Nephron (organoid): ENCODE measurements at regions not wholly inside any gene's neighbourhood (a gene's known extent, or its start where the extent isn't known, plus 50 kb on each side); places are given as distances from the start of the nearest gene placed in this dataset.
"Not testable (repeated sequence)": the region's sequence is repeated elsewhere in the genome, so short reads cannot be mapped to it uniquely, and the experiment has no call there.

Experiments used
- H3K27ac Mint-ChIP-seq, 3 experiments: 2 replicates each; pipeline ENCODE4 v1.8.0; 2020; ENCODE audit warnings: mixed read lengths in 3 of 3, mild to moderate bottlenecking in 2 of 3, moderate library complexity in 1 of 3
- H3K27me3 Mint-ChIP-seq: 2 replicates; pipeline ENCODE4 v1.8.0; 2021; ENCODE audit warnings: low read depth, mild to moderate bottlenecking, moderate library complexity, mixed read lengths
- H3K36me3 Mint-ChIP-seq: 2 replicates; pipeline ENCODE4 v1.8.0; 2020; ENCODE audit warnings: low read depth, mixed read lengths
- H3K4me1 Mint-ChIP-seq: 2 replicates; pipeline ENCODE4 v1.8.0; 2020; ENCODE audit warnings: mixed read lengths
- H3K4me3 Mint-ChIP-seq, 3 experiments: 2 replicates each; pipeline ENCODE4 v1.8.0; 2020; ENCODE audit warnings: mild to moderate bottlenecking in 3 of 3, mixed read lengths in 3 of 3, moderate library complexity in 2 of 3
- H3K9me3 Mint-ChIP-seq: 2 replicates; pipeline ENCODE4 v1.8.0; 2020; ENCODE audit warnings: mixed read lengths
- CTCF ChIP-seq, 3 experiments: fragments of 200-600 bp; sonication (generic); IDR thresholded peaks; one replicate each; pipeline ENCODE4 v1.5.0; 2021; ENCODE audit warnings: antibody characterized with exemption in 3 of 3; ENCODE audit not compliant: unreplicated experiment in 3 of 3

- TF ChIP-seq CTCF (IDR thresholded peaks at IDR 0.05; ENCODE audit: unreplicated experiment in 3 of 3) = no peak
- Mint-ChIP-seq H3K36me3 (no peaks in the 10 kb centered on the region), H3K4me1 (peaks cover 30% of the 10 kb centered on the region), H3K27ac (peak overlapping the region in 2 of 3 experiments; percentile 66 to 97), H3K4me3 (no peak overlapping the region), H3K27me3 (no peaks in the 10 kb centered on the region), H3K9me3 (peaks cover 9% of the 10 kb centered on the region)
Observed at GRCh38 chr11:60592601-60593000, 77.4 kb downstream of the MS4A13 start.

GRCh38 chr11:60594998-60595642, 79.9 kb downstream of the MS4A13 start:
- Mint-ChIP-seq H3K36me3 (no peaks in the 10 kb centered on the region), H3K4me1 (peaks cover 24% of the 10 kb centered on the region), H3K27ac (peak overlapping the region; percentile 88 to 97 (median 94)), H3K4me3 (peak overlapping the region in 2 of 3 experiments; percentile 9 to 46), H3K27me3 (no peaks in the 10 kb centered on the region), H3K9me3 (peaks cover 7% of the 10 kb centered on the region)
- no peak for TF ChIP-seq CTCF (IDR thresholded peaks at IDR 0.05; ENCODE audit: unreplicated experiment in 3 of 3)

GRCh38 chr11:60607483-60607882, 91.9 kb upstream of the MS4A8 start:
- H3K4me1 Mint-ChIP-seq = no peaks in the 10 kb centered on the region
- H3K36me3 Mint-ChIP-seq = no peaks in the 10 kb centered on the region
- H3K27ac Mint-ChIP-seq = no peak overlapping the region
- TF ChIP-seq CTCF (IDR thresholded peaks at IDR 0.05; ENCODE audit: unreplicated experiment in 3 of 3) = no peak
- peaks cover 4% of the 10 kb centered on the region for H3K27me3 Mint-ChIP-seq
- no peak overlapping the region for H3K4me3 Mint-ChIP-seq
- peaks cover 3% of the 10 kb centered on the region for H3K9me3 Mint-ChIP-seq

- no peaks in the 10 kb centered on the region for H3K36me3 Mint-ChIP-seq
- no peak overlapping the region for H3K4me3 Mint-ChIP-seq
- no peak overlapping the region for H3K27ac Mint-ChIP-seq
- TF ChIP-seq CTCF (IDR thresholded peaks at IDR 0.05; ENCODE audit: unreplicated experiment in 3 of 3) = no peak
- peaks cover 8% of the 10 kb centered on the region for H3K27me3 Mint-ChIP-seq
- H3K9me3 Mint-ChIP-seq = peaks cover 3% of the 10 kb centered on the region
- no peaks in the 10 kb centered on the region for H3K4me1 Mint-ChIP-seq
Observed at GRCh38 chr11:60609632-60610031, 89.8 kb upstream of the MS4A8 start.

- no peaks in the 10 kb centered on the region for H3K9me3 Mint-ChIP-seq
- no peak overlapping the region for H3K4me3 Mint-ChIP-seq
- no peaks in the 10 kb centered on the region for H3K4me1 Mint-ChIP-seq
- no peaks in the 10 kb centered on the region for H3K36me3 Mint-ChIP-seq
- TF ChIP-seq CTCF (IDR thresholded peaks at IDR 0.05; ENCODE audit: unreplicated experiment in 3 of 3) = no peak
- peaks cover 8% of the 10 kb centered on the region for H3K27me3 Mint-ChIP-seq
- no peak overlapping the region for H3K27ac Mint-ChIP-seq
Observed at GRCh38 chr11:60610702-60611101, 88.7 kb upstream of the MS4A8 start.

- no peak for TF ChIP-seq CTCF (IDR thresholded peaks at IDR 0.05; ENCODE audit: unreplicated experiment in 3 of 3)
- Mint-ChIP-seq H3K4me1 (no peaks in the 10 kb centered on the region), H3K36me3 (no peaks in the 10 kb centered on the region), H3K27me3 (peaks cover 4% of the 10 kb centered on the region), H3K9me3 (no peaks in the 10 kb centered on the region), H3K27ac (no peak overlapping the region), H3K4me3 (no peak overlapping the region)
Observed at GRCh38 chr11:60615497-60615896, 83.9 kb upstream of the MS4A8 start.

- not testable (repeated sequence) for H3K27ac Mint-ChIP-seq, H3K4me3 Mint-ChIP-seq, H3K27me3 Mint-ChIP-seq, H3K4me1 Mint-ChIP-seq, H3K36me3 Mint-ChIP-seq
- H3K9me3 Mint-ChIP-seq = peaks cover 22% of the 10 kb centered on the region
Observed at GRCh38 chr11:60621940-60622339, 77.5 kb upstream of the MS4A8 start.

- H3K4me3 Mint-ChIP-seq, H3K4me1 Mint-ChIP-seq, H3K27me3 Mint-ChIP-seq, H3K36me3 Mint-ChIP-seq, H3K27ac Mint-ChIP-seq: not testable (repeated sequence)
- H3K9me3 Mint-ChIP-seq = peaks cover 22% of the 10 kb centered on the region
Observed at GRCh38 chr11:60622776-60623175, 76.6 kb upstream of the MS4A8 start.
